Testis (tissue), 2 donors: ENCODE measurements at regions not wholly inside any gene's neighbourhood (a gene's known extent, or its start where the extent isn't known, plus 50 kb on each side); places are given as distances from the start of the nearest gene placed in this dataset.

Experiments
- DNase-seq: peaks from one replicate; pipeline ENCODE4 v3.0.0-alpha.2; 2019
- H3K27ac ChIP-seq, 2 donors: fragments of 200-600 bp; sonication (generic); one replicate each; pipeline ENCODE4 v1.5.1; 2019
- H3K27me3 ChIP-seq: fragments of 200-600 bp; sonication (generic); one replicate; pipeline ENCODE4 v1.5.1; 2019
- H3K36me3 ChIP-seq: fragments of 200-600 bp; sonication (generic); one replicate; pipeline ENCODE4 v1.5.1; 2017; ENCODE audit warnings: low read depth; ENCODE audit errors: missing control alignments
- H3K4me1 ChIP-seq: fragments of 200-600 bp; sonication (generic); one replicate; pipeline ENCODE4 v1.5.1; 2019
- H3K4me3 ChIP-seq, 2 donors: fragments of 200-600 bp; sonication (generic); one replicate each; pipeline ENCODE4 v1.5.1; 2017 to 2019
- H3K9me3 ChIP-seq: fragments of 200-600 bp; sonication (generic); one replicate; pipeline ENCODE4 v1.5.1; 2017
- CTCF ChIP-seq, 3 experiments: fragments of 450-650 bp in 2 of 3; fragments of 200-600 bp in 1 of 3; sonication (generic) in 1 of 3; IDR thresholded peaks; one replicate each; pipeline ENCODE4 v1.5.1; 2016 to 2019; ENCODE audit warnings: antibody characterized with exemption in 3 of 3, mild to moderate bottlenecking in 2 of 3, moderate library complexity in 1 of 3
- POLR2A ChIP-seq: fragments of 450-650 bp; IDR thresholded peaks from one replicate; pipeline ENCODE4 v1.6.1; 2017; ENCODE audit warnings: antibody characterized with exemption, mild to moderate bottlenecking, moderate library complexity
- WGBS, 2 donors: methylation state at CpG; one replicate each; pipeline ENCODE4 v1.1.5; 2018; 5-methylcytosine and 5-hydroxymethylcytosine counted together
- intact Hi-C: fragments of 100-400 bp; cut with DNase I; formaldehyde crosslinking; loops from one replicate; pipeline ENCODE4 v1.15.1; 2023; ENCODE audit warnings: low total_unique reads

- WGBS, 2 donors, result 78% methylated on average over 5 of the region's 5 CpGs
- no peaks in the 10 kb centered on the region for H3K36me3 ChIP-seq
- DNase-seq, result no peak
- H3K4me3 ChIP-seq, result no peak overlapping the region
- H3K27ac ChIP-seq, result no peak overlapping the region
- H3K27me3 ChIP-seq, result no peaks in the 10 kb centered on the region
- no peaks in the 10 kb centered on the region for H3K4me1 ChIP-seq
- H3K9me3 ChIP-seq, result no peaks in the 10 kb centered on the region
- TF ChIP-seq CTCF (IDR thresholded peaks at IDR 0.05) (no peak), POLR2A (no peak)
- intact Hi-C loops, result no loop called here
Measured at GRCh38 chr12:58190618-58191017, 249.3 kb downstream of the ATP23 start.

DNA sequence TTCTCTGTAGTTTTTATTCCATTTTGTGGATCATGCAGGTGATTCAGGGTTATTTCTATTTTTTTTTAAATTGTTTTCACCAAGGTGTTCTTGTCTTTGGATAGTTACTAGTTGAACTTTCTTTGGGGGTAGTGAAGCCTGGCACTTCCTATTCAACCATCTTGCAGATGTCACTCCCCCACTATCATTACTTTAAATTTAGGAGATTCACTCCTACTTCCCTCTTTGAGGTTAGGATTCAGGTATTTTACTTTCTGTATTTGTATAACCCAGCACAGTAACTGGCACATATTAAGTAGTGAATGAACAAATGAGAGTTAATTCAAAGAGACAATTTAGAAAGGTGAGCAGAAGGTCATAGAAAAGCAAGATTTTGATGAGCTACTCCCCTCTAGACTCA lies 255.6 kb downstream of the ATP23 start:
- no peaks in the 10 kb centered on the region for H3K36me3 ChIP-seq
- no peak for DNase-seq
- intact Hi-C loops, result no loop called here

DNA sequence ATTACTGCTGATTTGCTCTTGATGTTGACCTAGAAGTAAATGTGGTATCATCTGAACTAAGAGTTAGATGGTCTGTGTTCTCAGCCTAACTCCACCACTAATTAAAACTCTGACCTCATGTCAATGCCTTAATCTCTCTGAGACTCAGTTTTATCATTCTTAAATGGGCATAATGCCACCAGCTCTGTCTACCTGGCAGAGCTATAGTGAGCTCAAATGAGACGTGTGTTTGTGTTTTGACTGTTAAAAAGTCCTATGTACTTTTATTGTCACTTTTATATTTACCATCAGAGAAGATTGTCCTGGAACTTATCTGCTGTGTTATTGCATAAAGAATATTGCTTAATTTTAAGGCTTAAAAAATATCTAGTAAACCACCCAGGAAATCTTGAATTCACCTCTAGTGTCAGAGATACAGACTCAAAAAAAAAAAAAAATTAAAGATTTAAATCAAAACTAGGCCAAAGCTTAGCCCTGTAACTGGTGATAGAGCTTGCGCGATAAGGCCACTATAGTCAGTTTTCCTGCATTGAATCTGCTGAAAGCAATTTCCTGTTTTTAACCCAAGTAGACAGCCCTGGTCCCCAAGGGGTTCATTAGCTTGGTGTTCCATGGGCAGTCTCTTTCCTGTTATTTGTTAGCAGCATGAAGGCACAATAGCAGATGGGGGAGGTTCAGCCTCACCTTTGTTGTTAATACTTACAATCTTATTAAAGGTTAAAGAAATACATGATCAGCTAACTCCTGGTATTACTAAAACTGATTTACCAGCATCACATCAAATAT lies 261.8 kb downstream of the ATP23 start:
- intact Hi-C loops, result no loop called here
- no peaks in the 10 kb centered on the region for H3K9me3 ChIP-seq
- H3K27me3 ChIP-seq, result no peaks in the 10 kb centered on the region
- no peak overlapping the region for H3K4me3 ChIP-seq
- no peaks in the 10 kb centered on the region for H3K36me3 ChIP-seq
- H3K27ac ChIP-seq, result no peak overlapping the region
- TF ChIP-seq CTCF (IDR thresholded peaks at IDR 0.05) (no peak), POLR2A (no peak)
- DNase-seq, result no peak
- WGBS, 2 donors, result 62 to 66% methylated on average over 3 of the region's 3 CpGs
- H3K4me1 ChIP-seq, result no peaks in the 10 kb centered on the region

More for the DNA sequence above, 255.6 kb downstream of the ATP23 start:
- Histone ChIP-seq H3K4me1 (no peaks in the 10 kb centered on the region), H3K27me3 (no peaks in the 10 kb centered on the region), H3K27ac (no peak overlapping the region), H3K4me3 (no peak overlapping the region), H3K9me3 (no peaks in the 10 kb centered on the region)
- TF ChIP-seq CTCF (IDR thresholded peaks at IDR 0.05) (no peak), POLR2A (no peak)

DNA sequence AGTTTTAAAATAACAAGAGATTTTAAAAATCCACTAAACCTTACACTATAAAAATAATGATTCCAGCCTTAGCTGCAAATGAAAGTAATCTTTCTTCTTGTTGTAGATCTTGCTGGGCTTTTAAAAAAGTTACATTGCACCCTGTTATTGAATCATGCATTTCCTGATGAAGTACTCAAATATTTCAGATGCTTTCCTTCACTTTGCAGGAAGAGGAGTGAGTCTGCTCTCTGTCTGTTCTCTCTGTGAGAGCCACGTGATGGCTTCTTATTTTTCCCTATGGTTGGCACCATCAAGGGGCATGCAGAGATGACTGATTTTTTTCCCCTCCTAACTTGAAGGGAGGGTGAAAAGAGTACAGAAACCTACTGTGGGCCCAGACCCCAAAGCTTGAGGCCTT lies 262.7 kb downstream of the ATP23 start:
- intact Hi-C loops, result no loop called here
- Histone ChIP-seq H3K27me3 (no peaks in the 10 kb centered on the region), H3K36me3 (no peaks in the 10 kb centered on the region), H3K4me1 (no peaks in the 10 kb centered on the region), H3K27ac (no peak overlapping the region), H3K4me3 (no peak overlapping the region), H3K9me3 (no peaks in the 10 kb centered on the region)
- TF ChIP-seq POLR2A (no peak), CTCF (IDR thresholded peaks at IDR 0.05) (no peak)
- no peak for DNase-seq
- WGBS, 2 donors, result 39 to 59% methylated on average over 1 of the region's 1 CpG

GRCh38 chr12:58206876-58207275 lies 265.5 kb downstream of the ATP23 start:
- 87 to 89% methylated on average over 3 of the region's 3 CpGs for WGBS, 2 donors
- Histone ChIP-seq H3K9me3 (no peaks in the 10 kb centered on the region), H3K4me3 (no peak overlapping the region), H3K27me3 (no peaks in the 10 kb centered on the region), H3K27ac (no peak overlapping the region), H3K4me1 (no peaks in the 10 kb centered on the region), H3K36me3 (no peaks in the 10 kb centered on the region)
- intact Hi-C loops, result no loop called here
- TF ChIP-seq CTCF (IDR thresholded peaks at IDR 0.05), result no peak
- no peak for TF ChIP-seq POLR2A
- DNase-seq, result no peak
